K562 (cell line): ENCODE measurements at regions not wholly inside any gene's neighbourhood (a gene's known extent, or its start where the extent isn't known, plus 50 kb on each side); places are given as distances from the start of the nearest gene placed in this dataset.

Experiments used
- CBX2 ChIP-seq: fragments of 200-600 bp; sonication (generic); IDR thresholded peaks from one replicate; pipeline ENCODE4 v1.6.1; 2012; ENCODE audit warnings: mild to moderate bottlenecking, low read length, inconsistent platforms; ENCODE audit not compliant: insufficient read depth, poor library complexity, severe bottlenecking
- CTCF ChIP-seq, 3 experiments: IDR thresholded peaks in 2 of 3; conservative IDR thresholded peaks in 1 of 3; 2 replicates each; pipeline ENCODE4 v1.5.1; 2011 to 2012; ENCODE audit warnings: low read length in 3 of 3, mild to moderate bottlenecking in 3 of 3, control low read depth in 2 of 3, improper control_type of control experiment in 1 of 3, inconsistent platforms in 1 of 3, low read depth in 1 of 3, mixed read lengths in 1 of 3, moderate library complexity in 1 of 3; ENCODE audit not compliant: insufficient read depth in 2 of 3
- DNMT1 ChIP-seq: fragments of 450-650 bp; IDR thresholded peaks from 2 replicates; pipeline ENCODE4 v1.6.1; 2016; ENCODE audit warnings: antibody characterized with exemption, mild to moderate bottlenecking
- GABPA ChIP-seq: fragments of 200-800 bp; sonication (Bioruptor generic); conservative IDR thresholded peaks from 2 replicates; pipeline ENCODE4 v1.6.1; 2016; ENCODE audit warnings: low read depth, missing genetic modification characterization, missing compliant biosample characterization
- HMGXB4 ChIP-seq: sonication (generic); formaldehyde crosslinking; IDR thresholded peaks from 2 replicates; pipeline ENCODE4 v1.8.1; 2023; ENCODE audit warnings: mild to moderate bottlenecking, missing genetic modification reagents
- JUN ChIP-seq, 2 experiments: sonication (generic) in 1 of 2; formaldehyde crosslinking in 1 of 2; IDR thresholded peaks; 2 replicates each; pipeline versions ENCODE4 v1.6.1 to v1.8.0; 2012 to 2022; ENCODE audit warnings: borderline replicate concordance in 2 of 2, mild to moderate bottlenecking in 2 of 2, improper control_type of control experiment in 1 of 2, low read depth in 1 of 2, low read length in 1 of 2, missing genetic modification reagents in 1 of 2
- PHF8 ChIP-seq: fragments of 200-600 bp; sonication (generic); IDR thresholded peaks from 2 replicates; pipeline ENCODE4 v1.6.1; 2012; ENCODE audit warnings: mixed run types, mild to moderate bottlenecking, inconsistent platforms, low read length, moderate library complexity, borderline replicate concordance
- POLR2H ChIP-seq: IDR thresholded peaks from 2 replicates; pipeline ENCODE4 v1.6.1; 2016; ENCODE audit warnings: missing genetic modification characterization, low read depth, mild to moderate bottlenecking, control low read depth, missing compliant biosample characterization, moderate library complexity
- REST ChIP-seq, 2 experiments: fragments of 450-650 bp; formaldehyde crosslinking in 1 of 2; IDR thresholded peaks; 2 replicates each; pipeline versions ENCODE4 v1.4.0 to v1.6.1; 2014 to 2020; ENCODE audit warnings: mild to moderate bottlenecking in 2 of 2, borderline replicate concordance in 1 of 2, low read depth in 1 of 2
- USF2 ChIP-seq: sonication (generic); formaldehyde crosslinking; IDR thresholded peaks from 2 replicates; pipeline ENCODE4 v1.5.0; 2020; ENCODE audit warnings: missing genetic modification reagents
- ZBTB7A ChIP-seq: IDR thresholded peaks from 2 replicates; pipeline ENCODE4 v1.6.1; 2011; ENCODE audit warnings: low read depth, mild to moderate bottlenecking, low read length, moderate library complexity, borderline replicate concordance; ENCODE audit not compliant: control insufficient read depth

GRCh38 chr15:55110446-55110845 lies 86.3 kb downstream of the RSL24D1 start:
- no peak for TF ChIP-seq USF2 (CRISPR knock-in tag)
- TF ChIP-seq POLR2H = no peak
- no peak for TF ChIP-seq CBX2
- TF ChIP-seq GABPA (tag) = no peak
- no peak for TF ChIP-seq REST (IDR thresholded peaks at IDR 0.05; ENCODE audit: borderline replicate concordance)
- no peak for TF ChIP-seq REST (CRISPR knock-in tag; IDR thresholded peaks at IDR 0.05; ENCODE audit: low read depth)
- TF ChIP-seq DNMT1 = no peak
- no peak for TF ChIP-seq JUN (IDR thresholded peaks at IDR 0.05; ENCODE audit: borderline replicate concordance, low read depth, low read length)
- TF ChIP-seq JUN (CRISPR knock-in tag; IDR thresholded peaks at IDR 0.05; ENCODE audit: borderline replicate concordance) = no peak
- no peak for TF ChIP-seq CTCF (IDR thresholded peaks at IDR 0.05 in 2 of 3, conservative IDR thresholded peaks at IDR 0.05 in 1 of 3; ENCODE audit: insufficient read depth in 2 of 3, low read depth in 1 of 3, low read length in 3 of 3)
- TF ChIP-seq HMGXB4 = no peak
- TF ChIP-seq ZBTB7A = no peak
- no peak for TF ChIP-seq PHF8
